ENCODE measurements at regions not wholly inside any gene's neighbourhood (a gene's known extent, or its start where the extent isn't known, plus 50 kb on each side); places are given as distances from the start of the nearest gene placed in this dataset.

- TF ChIP-seq, protein P1, sequence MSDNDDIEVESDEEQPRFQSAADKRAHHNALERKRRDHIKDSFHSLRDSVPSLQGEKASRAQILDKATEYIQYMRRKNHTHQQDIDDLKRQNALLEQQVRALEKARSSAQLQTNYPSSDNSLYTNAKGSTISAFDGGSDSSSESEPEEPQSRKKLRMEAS (CRISPR knock-in tag; IDR thresholded peaks at IDR 0.05) = no peak
- TF ChIP-seq, protein P2, sequence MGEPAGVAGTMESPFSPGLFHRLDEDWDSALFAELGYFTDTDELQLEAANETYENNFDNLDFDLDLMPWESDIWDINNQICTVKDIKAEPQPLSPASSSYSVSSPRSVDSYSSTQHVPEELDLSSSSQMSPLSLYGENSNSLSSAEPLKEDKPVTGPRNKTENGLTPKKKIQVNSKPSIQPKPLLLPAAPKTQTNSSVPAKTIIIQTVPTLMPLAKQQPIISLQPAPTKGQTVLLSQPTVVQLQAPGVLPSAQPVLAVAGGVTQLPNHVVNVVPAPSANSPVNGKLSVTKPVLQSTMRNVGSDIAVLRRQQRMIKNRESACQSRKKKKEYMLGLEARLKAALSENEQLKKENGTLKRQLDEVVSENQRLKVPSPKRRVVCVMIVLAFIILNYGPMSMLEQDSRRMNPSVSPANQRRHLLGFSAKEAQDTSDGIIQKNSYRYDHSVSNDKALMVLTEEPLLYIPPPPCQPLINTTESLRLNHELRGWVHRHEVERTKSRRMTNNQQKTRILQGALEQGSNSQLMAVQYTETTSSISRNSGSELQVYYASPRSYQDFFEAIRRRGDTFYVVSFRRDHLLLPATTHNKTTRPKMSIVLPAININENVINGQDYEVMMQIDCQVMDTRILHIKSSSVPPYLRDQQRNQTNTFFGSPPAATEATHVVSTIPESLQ (CRISPR knock-in tag; IDR thresholded peaks at IDR 0.05) = no peak
- no peak for TF ChIP-seq ATF2 (CRISPR knock-in tag; IDR thresholded peaks at IDR 0.05; ENCODE audit: borderline replicate concordance, low read depth)
- TF ChIP-seq, protein P3, sequence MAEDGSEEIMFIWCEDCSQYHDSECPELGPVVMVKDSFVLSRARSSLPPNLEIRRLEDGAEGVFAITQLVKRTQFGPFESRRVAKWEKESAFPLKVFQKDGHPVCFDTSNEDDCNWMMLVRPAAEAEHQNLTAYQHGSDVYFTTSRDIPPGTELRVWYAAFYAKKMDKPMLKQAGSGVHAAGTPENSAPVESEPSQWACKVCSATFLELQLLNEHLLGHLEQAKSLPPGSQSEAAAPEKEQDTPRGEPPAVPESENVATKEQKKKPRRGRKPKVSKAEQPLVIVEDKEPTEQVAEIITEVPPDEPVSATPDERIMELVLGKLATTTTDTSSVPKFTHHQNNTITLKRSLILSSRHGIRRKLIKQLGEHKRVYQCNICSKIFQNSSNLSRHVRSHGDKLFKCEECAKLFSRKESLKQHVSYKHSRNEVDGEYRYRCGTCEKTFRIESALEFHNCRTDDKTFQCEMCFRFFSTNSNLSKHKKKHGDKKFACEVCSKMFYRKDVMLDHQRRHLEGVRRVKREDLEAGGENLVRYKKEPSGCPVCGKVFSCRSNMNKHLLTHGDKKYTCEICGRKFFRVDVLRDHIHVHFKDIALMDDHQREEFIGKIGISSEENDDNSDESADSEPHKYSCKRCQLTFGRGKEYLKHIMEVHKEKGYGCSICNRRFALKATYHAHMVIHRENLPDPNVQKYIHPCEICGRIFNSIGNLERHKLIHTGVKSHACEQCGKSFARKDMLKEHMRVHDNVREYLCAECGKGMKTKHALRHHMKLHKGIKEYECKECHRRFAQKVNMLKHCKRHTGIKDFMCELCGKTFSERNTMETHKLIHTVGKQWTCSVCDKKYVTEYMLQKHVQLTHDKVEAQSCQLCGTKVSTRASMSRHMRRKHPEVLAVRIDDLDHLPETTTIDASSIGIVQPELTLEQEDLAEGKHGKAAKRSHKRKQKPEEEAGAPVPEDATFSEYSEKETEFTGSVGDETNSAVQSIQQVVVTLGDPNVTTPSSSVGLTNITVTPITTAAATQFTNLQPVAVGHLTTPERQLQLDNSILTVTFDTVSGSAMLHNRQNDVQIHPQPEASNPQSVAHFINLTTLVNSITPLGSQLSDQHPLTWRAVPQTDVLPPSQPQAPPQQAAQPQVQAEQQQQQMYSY (CRISPR knock-in tag; IDR thresholded peaks at IDR 0.05) = no peak
- TF ChIP-seq, protein P4, sequence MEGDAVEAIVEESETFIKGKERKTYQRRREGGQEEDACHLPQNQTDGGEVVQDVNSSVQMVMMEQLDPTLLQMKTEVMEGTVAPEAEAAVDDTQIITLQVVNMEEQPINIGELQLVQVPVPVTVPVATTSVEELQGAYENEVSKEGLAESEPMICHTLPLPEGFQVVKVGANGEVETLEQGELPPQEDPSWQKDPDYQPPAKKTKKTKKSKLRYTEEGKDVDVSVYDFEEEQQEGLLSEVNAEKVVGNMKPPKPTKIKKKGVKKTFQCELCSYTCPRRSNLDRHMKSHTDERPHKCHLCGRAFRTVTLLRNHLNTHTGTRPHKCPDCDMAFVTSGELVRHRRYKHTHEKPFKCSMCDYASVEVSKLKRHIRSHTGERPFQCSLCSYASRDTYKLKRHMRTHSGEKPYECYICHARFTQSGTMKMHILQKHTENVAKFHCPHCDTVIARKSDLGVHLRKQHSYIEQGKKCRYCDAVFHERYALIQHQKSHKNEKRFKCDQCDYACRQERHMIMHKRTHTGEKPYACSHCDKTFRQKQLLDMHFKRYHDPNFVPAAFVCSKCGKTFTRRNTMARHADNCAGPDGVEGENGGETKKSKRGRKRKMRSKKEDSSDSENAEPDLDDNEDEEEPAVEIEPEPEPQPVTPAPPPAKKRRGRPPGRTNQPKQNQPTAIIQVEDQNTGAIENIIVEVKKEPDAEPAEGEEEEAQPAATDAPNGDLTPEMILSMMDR (IDR thresholded peaks at IDR 0.05) = no peak
- no peak for TF ChIP-seq TP53 (CRISPR knock-in tag; IDR thresholded peaks at IDR 0.05)
- TF ChIP-seq CREB1 (CRISPR knock-in tag; IDR thresholded peaks at IDR 0.05) = no peak
- no peak for TF ChIP-seq ZBTB43 (CRISPR knock-in tag; IDR thresholded peaks at IDR 0.05)
- no peak for TF ChIP-seq NR2C2 (CRISPR knock-in tag; IDR thresholded peaks at IDR 0.05)
- TF ChIP-seq, protein P5, sequence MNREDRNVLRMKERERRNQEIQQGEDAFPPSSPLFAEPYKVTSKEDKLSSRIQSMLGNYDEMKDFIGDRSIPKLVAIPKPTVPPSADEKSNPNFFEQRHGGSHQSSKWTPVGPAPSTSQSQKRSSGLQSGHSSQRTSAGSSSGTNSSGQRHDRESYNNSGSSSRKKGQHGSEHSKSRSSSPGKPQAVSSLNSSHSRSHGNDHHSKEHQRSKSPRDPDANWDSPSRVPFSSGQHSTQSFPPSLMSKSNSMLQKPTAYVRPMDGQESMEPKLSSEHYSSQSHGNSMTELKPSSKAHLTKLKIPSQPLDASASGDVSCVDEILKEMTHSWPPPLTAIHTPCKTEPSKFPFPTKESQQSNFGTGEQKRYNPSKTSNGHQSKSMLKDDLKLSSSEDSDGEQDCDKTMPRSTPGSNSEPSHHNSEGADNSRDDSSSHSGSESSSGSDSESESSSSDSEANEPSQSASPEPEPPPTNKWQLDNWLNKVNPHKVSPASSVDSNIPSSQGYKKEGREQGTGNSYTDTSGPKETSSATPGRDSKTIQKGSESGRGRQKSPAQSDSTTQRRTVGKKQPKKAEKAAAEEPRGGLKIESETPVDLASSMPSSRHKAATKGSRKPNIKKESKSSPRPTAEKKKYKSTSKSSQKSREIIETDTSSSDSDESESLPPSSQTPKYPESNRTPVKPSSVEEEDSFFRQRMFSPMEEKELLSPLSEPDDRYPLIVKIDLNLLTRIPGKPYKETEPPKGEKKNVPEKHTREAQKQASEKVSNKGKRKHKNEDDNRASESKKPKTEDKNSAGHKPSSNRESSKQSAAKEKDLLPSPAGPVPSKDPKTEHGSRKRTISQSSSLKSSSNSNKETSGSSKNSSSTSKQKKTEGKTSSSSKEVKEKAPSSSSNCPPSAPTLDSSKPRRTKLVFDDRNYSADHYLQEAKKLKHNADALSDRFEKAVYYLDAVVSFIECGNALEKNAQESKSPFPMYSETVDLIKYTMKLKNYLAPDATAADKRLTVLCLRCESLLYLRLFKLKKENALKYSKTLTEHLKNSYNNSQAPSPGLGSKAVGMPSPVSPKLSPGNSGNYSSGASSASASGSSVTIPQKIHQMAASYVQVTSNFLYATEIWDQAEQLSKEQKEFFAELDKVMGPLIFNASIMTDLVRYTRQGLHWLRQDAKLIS (CRISPR knock-in tag; IDR thresholded peaks at IDR 0.05; ENCODE audit: borderline replicate concordance) = no peak
- no peak for TF ChIP-seq ZNF512 (CRISPR knock-in tag; IDR thresholded peaks at IDR 0.05; ENCODE audit: borderline replicate concordance)
- TF ChIP-seq ATF1 (CRISPR knock-in tag; IDR thresholded peaks at IDR 0.05) = no peak
- TF ChIP-seq HMGA2 (CRISPR knock-in tag; IDR thresholded peaks at IDR 0.05) = no peak
- TF ChIP-seq NR3C1 (CRISPR knock-in tag; conservative IDR thresholded peaks at IDR 0.05; ENCODE audit: low read depth) = no peak
Observed at GRCh38 chr15:97717806-97718205, 242.7 kb upstream of the ARRDC4 start.

All from WTC11 (cell line).